Activated gamma-delta T cell treated with anti-CD3 and anti-CD28 coated beads, Interleukin-2, amount 50 U/mL, for 16 hours (primary cell): ENCODE measurements at regions not wholly inside any gene's neighbourhood (a gene's known extent, or its start where the extent isn't known, plus 50 kb on each side); places are given as distances from the start of the nearest gene placed in this dataset.
"Not testable (repeated sequence)": the region's sequence is repeated elsewhere in the genome, so short reads cannot be mapped to it uniquely, and the experiment has no call there.

Source experiments
- DNase-seq: peaks from one replicate; pipeline ENCODE4 v3.0.0-alpha.2; 2020; ENCODE audit warnings: low read depth

- DNase-seq = no peak
These were observed 123.5 kb upstream of the PREP start for GRCh38 chr6:105526225-105526872.

- DNase-seq = no peak
These were observed 119.9 kb upstream of the PREP start for GRCh38 chr6:105522626-105523322.

GRCh38 chr6:105519954-105520353 lies 117.1 kb upstream of the PREP start:
- no peak for DNase-seq

- DNase-seq = not testable (repeated sequence)
These were observed 116.1 kb upstream of the PREP start for GRCh38 chr6:105518993-105519392.

- no peak for DNase-seq
These were observed 112.2 kb upstream of the PREP start for GRCh38 chr6:105515054-105515453.

- DNase-seq = no peak
These were observed 111.4 kb upstream of the PREP start for GRCh38 chr6:105514306-105514705.

GRCh38 chr6:105511639-105512038 lies 108.8 kb upstream of the PREP start:
- DNase-seq = no peak

GRCh38 chr6:105510746-105511145 lies 107.9 kb upstream of the PREP start:
- no peak for DNase-seq

GRCh38 chr6:105509506-105510331 lies 106.8 kb upstream of the PREP start:
- DNase-seq = no peak

- no peak for DNase-seq
These were observed 104.9 kb upstream of the PREP start for GRCh38 chr6:105507811-105508210.

GRCh38 chr6:105504706-105505105 lies 101.8 kb upstream of the PREP start:
- DNase-seq = no peak

- no peak for DNase-seq
These were observed 100.8 kb upstream of the PREP start for GRCh38 chr6:105503641-105504040.

GRCh38 chr6:105501826-105502344 lies 99.0 kb upstream of the PREP start:
- no peak for DNase-seq

- DNase-seq = no peak
These were observed 98.4 kb upstream of the PREP start for GRCh38 chr6:105501246-105501645.

- no peak for DNase-seq
These were observed 97.8 kb upstream of the PREP start for GRCh38 chr6:105500693-105501092.

- DNase-seq = no peak
These were observed 97.0 kb upstream of the PREP start for GRCh38 chr6:105499931-105500330.

GRCh38 chr6:105499136-105499870 lies 96.4 kb upstream of the PREP start:
- no peak for DNase-seq

- DNase-seq = no peak
These were observed 94.7 kb upstream of the PREP start for GRCh38 chr6:105497549-105497948.

GRCh38 chr6:105495515-105495914 lies 92.6 kb upstream of the PREP start:
- no peak for DNase-seq

GRCh38 chr6:105494688-105495087 lies 91.8 kb upstream of the PREP start:
- no peak for DNase-seq

GRCh38 chr6:105493736-105494135 lies 90.9 kb upstream of the PREP start:
- no peak for DNase-seq
